H9 (cell line): ENCODE measurements at regions not wholly inside any gene's neighbourhood (a gene's known extent, or its start where the extent isn't known, plus 50 kb on each side); places are given as distances from the start of the nearest gene placed in this dataset.

Experiments used
- DNase-seq: peaks from one replicate; pipeline ENCODE4 v3.0.0-alpha.2; 2017
- H2AFZ ChIP-seq: one replicate; pipeline ENCODE4 v1.6.1; 2013; ENCODE audit warnings: mild to moderate bottlenecking, low read length, control low read depth, moderate library complexity
- H2AK5ac ChIP-seq: 2 replicates; pipeline ENCODE4 v1.6.1; 2013; ENCODE audit warnings: low read length, control low read depth, mixed read lengths; ENCODE audit not compliant: insufficient read length
- H2BK120ac ChIP-seq: one replicate; pipeline ENCODE4 v1.6.1; 2013; ENCODE audit warnings: low read depth, mild to moderate bottlenecking, low read length, control low read depth, inconsistent platforms; ENCODE audit not compliant: poor library complexity, severe bottlenecking
- H2BK12ac ChIP-seq: 2 replicates; pipeline ENCODE4 v1.6.1; 2013; ENCODE audit warnings: low read length, control low read depth, mixed read lengths, low read depth; ENCODE audit not compliant: insufficient read length
- H2BK15ac ChIP-seq: 2 replicates; pipeline ENCODE4 v1.6.1; 2013; ENCODE audit warnings: low read depth, low read length, control low read depth
- H2BK20ac ChIP-seq: one replicate; pipeline ENCODE4 v1.6.1; 2013; ENCODE audit warnings: low read depth, mild to moderate bottlenecking, low read length, control low read depth, inconsistent platforms; ENCODE audit not compliant: poor library complexity, severe bottlenecking
- H2BK5ac ChIP-seq: 2 replicates; pipeline ENCODE4 v1.6.1; 2013; ENCODE audit warnings: low read length, control low read depth, mixed read lengths; ENCODE audit not compliant: insufficient read length
- H3K14ac ChIP-seq: 2 replicates; pipeline ENCODE4 v1.6.1; 2013; ENCODE audit warnings: low read length, control low read depth; ENCODE audit not compliant: insufficient read depth
- H3K18ac ChIP-seq: 2 replicates; pipeline ENCODE4 v1.6.1; 2013; ENCODE audit warnings: low read depth, mild to moderate bottlenecking, mixed read lengths, low read length, control low read depth; ENCODE audit not compliant: insufficient read length
- H3K23ac ChIP-seq: 2 replicates; pipeline ENCODE4 v1.6.1; 2013; ENCODE audit warnings: low read length, control low read depth, mixed read lengths, low read depth; ENCODE audit not compliant: insufficient read length
- H3K23me2 ChIP-seq: 2 replicates; pipeline ENCODE4 v1.6.1; 2013; ENCODE audit warnings: low read depth, mild to moderate bottlenecking, mixed read lengths, low read length, control low read depth; ENCODE audit not compliant: insufficient read length, poor library complexity, severe bottlenecking
- H3K27ac ChIP-seq: 2 replicates; pipeline ENCODE4 v1.5.1; 2013; ENCODE audit warnings: low read length, control low read depth, mixed read lengths, low read depth; ENCODE audit not compliant: insufficient read length
- H3K27me3 ChIP-seq: 2 replicates; pipeline ENCODE4 v1.6.1; 2013; ENCODE audit warnings: low read length, control low read depth, inconsistent platforms; ENCODE audit not compliant: insufficient read depth
- H3K4ac ChIP-seq: 2 replicates; pipeline ENCODE4 v1.6.1; 2013; ENCODE audit warnings: low read depth, mild to moderate bottlenecking, control low read depth, inconsistent platforms, low read length, moderate library complexity
- H3K4me1 ChIP-seq: 2 replicates; pipeline ENCODE4 v1.6.1; 2013; ENCODE audit warnings: low read length, control low read depth, inconsistent platforms; ENCODE audit not compliant: insufficient read depth
- H3K4me2 ChIP-seq: 2 replicates; pipeline ENCODE4 v1.6.1; 2013; ENCODE audit warnings: low read length, control low read depth, mixed read lengths; ENCODE audit not compliant: insufficient read length, insufficient read depth
- H3K56ac ChIP-seq: 2 replicates; pipeline ENCODE4 v1.6.1; 2013; ENCODE audit warnings: low read depth, mild to moderate bottlenecking, mixed read lengths, low read length, control low read depth; ENCODE audit not compliant: insufficient read length
- H3K79me1 ChIP-seq: 2 replicates; pipeline ENCODE4 v1.6.1; 2013; ENCODE audit warnings: low read depth, mild to moderate bottlenecking, moderate library complexity, low read length, control low read depth, inconsistent platforms; ENCODE audit not compliant: insufficient read depth, poor library complexity, severe bottlenecking
- H3K79me2 ChIP-seq: 2 replicates; pipeline ENCODE4 v1.6.1; 2013; ENCODE audit warnings: low read length, control low read depth, inconsistent platforms; ENCODE audit not compliant: insufficient read depth
- H3K9ac ChIP-seq: 2 replicates; pipeline ENCODE4 v1.6.1; 2013; ENCODE audit warnings: low read length, control low read depth, mixed read lengths; ENCODE audit not compliant: insufficient read length; ENCODE audit errors: extremely low read depth
- H3K9me3 ChIP-seq: one replicate; pipeline ENCODE4 v1.6.1; 2013; ENCODE audit warnings: low read depth, low read length, inconsistent platforms; ENCODE audit not compliant: control insufficient read depth
- H3T11ph ChIP-seq: one replicate; pipeline ENCODE4 v1.6.1; 2013; ENCODE audit warnings: mild to moderate bottlenecking, low read length, control low read depth, inconsistent platforms
- H4K20me1 ChIP-seq: one replicate; pipeline ENCODE4 v1.6.1; 2013; ENCODE audit not compliant: control insufficient read depth, insufficient read length, insufficient read depth
- H4K5ac ChIP-seq: 2 replicates; pipeline ENCODE4 v1.6.1; 2013; ENCODE audit warnings: low read depth, mild to moderate bottlenecking, mixed read lengths, low read length, control low read depth; ENCODE audit not compliant: insufficient read length
- H4K8ac ChIP-seq: replicated peaks from 2 replicates; pipeline ENCODE4 v1.6.1; 2013; ENCODE audit warnings: low read length, control low read depth, mixed read lengths, low read depth; ENCODE audit not compliant: insufficient read length
- H4K91ac ChIP-seq: 2 replicates; pipeline ENCODE4 v1.6.1; 2013; ENCODE audit warnings: low read depth, mild to moderate bottlenecking, moderate library complexity, mixed read lengths, low read length, control low read depth; ENCODE audit not compliant: insufficient read length
- H3K27ac Mint-ChIP-seq, 3 experiments: 2 replicates in 2 of 3; 3 replicates in 1 of 3; pipeline ENCODE4 v1.8.0; 2020 to 2021; ENCODE audit warnings: mixed read lengths in 3 of 3, mild to moderate bottlenecking in 1 of 3, moderate library complexity in 1 of 3
- H3K27me3 Mint-ChIP-seq: 2 replicates; pipeline ENCODE4 v1.8.0; 2021; ENCODE audit warnings: low read depth, mild to moderate bottlenecking, moderate library complexity, mixed read lengths
- H3K36me3 Mint-ChIP-seq, 3 experiments: 2 replicates in 2 of 3; 3 replicates in 1 of 3; pipeline ENCODE4 v1.8.0; 2020 to 2021; ENCODE audit warnings: low read depth in 3 of 3, mixed read lengths in 3 of 3; ENCODE audit not compliant: insufficient read depth in 1 of 3
- H3K4me1 Mint-ChIP-seq, 2 experiments: 2 replicates each; pipeline ENCODE4 v1.8.0; 2020; ENCODE audit warnings: mixed read lengths in 2 of 2
- H3K4me3 Mint-ChIP-seq, 2 experiments: 2 replicates in 1 of 2; 3 replicates in 1 of 2; pipeline ENCODE4 v1.8.0; 2020 to 2021; ENCODE audit warnings: mild to moderate bottlenecking in 2 of 2, mixed read lengths in 2 of 2, moderate library complexity in 1 of 2
- H3K9me3 Mint-ChIP-seq, 2 experiments: 2 replicates in 1 of 2; 3 replicates in 1 of 2; pipeline ENCODE4 v1.8.0; 2020; ENCODE audit warnings: mild to moderate bottlenecking in 2 of 2, mixed read lengths in 2 of 2, moderate library complexity in 1 of 2
- CTCF ChIP-seq: fragments of 200-600 bp; sonication (generic); conservative IDR thresholded peaks from 3 replicates; pipeline ENCODE4 v1.8.0; 2021; ENCODE audit warnings: antibody characterized with exemption, mild to moderate bottlenecking
- WGBS: extraction: QIAGEN DNeasy Blood & Tissue Kit; methylation state at CpG from one replicate; pipeline ENCODE4 v1.1.7; 2013; ENCODE audit warnings: missing lambda C conversion rate, low lambda C conversion rate, mixed read lengths; ENCODE audit not compliant: insufficient read length; ENCODE audit errors: extremely low coverage; 5-methylcytosine and 5-hydroxymethylcytosine counted together

- H2BK120ac ChIP-seq = no peak overlapping the region
- H2BK20ac ChIP-seq = no peak overlapping the region
- no peak overlapping the region for H2BK12ac ChIP-seq
- no CpG with 5 or more reads among the region's 4 CpGs for WGBS
- H3K79me2 ChIP-seq = no peaks in the 10 kb centered on the region
- Mint-ChIP-seq H3K9me3 (no peaks in the 10 kb centered on the region; a peak in 1 of 5 replicates), H3K4me3 (no peak overlapping the region), H3K4me1 (no peaks in the 10 kb centered on the region), H3K27ac (no peak overlapping the region), H3K27me3 (no peaks in the 10 kb centered on the region), H3K36me3 (no peaks in the 10 kb centered on the region)
- no peaks in the 10 kb centered on the region for H3K79me1 ChIP-seq
- H3K4ac ChIP-seq = no peak overlapping the region
- no peak overlapping the region for H3K23ac ChIP-seq
- no peak overlapping the region for H4K8ac ChIP-seq
- no peak overlapping the region for H2AK5ac ChIP-seq
- H3K9me3 ChIP-seq = no peaks in the 10 kb centered on the region
- H3K4me1 ChIP-seq = no peaks in the 10 kb centered on the region
- H2AFZ ChIP-seq = no peak overlapping the region
- no peak overlapping the region for H2BK5ac ChIP-seq
- no peak overlapping the region for H3K9ac ChIP-seq
- H3K23me2 ChIP-seq = no peaks in the 10 kb centered on the region
- no peak for TF ChIP-seq CTCF
- no peaks in the 10 kb centered on the region for H3K27me3 ChIP-seq
- H3K56ac ChIP-seq = no peak overlapping the region
- H4K20me1 ChIP-seq = no peaks in the 10 kb centered on the region
- H3K4me2 ChIP-seq = no peak overlapping the region
- H3T11ph ChIP-seq = no peak overlapping the region
- no peak overlapping the region for H3K27ac ChIP-seq
- no peak overlapping the region for H3K18ac ChIP-seq
- DNase-seq = no peak
- H4K91ac ChIP-seq = no peak overlapping the region
- no peak overlapping the region for H2BK15ac ChIP-seq
- no peak overlapping the region for H3K14ac ChIP-seq
- H4K5ac ChIP-seq = no peak overlapping the region
Measured at GRCh38 chr1:219318826-219319225, 145.1 kb downstream of the LYPLAL1 start.
